ENCODE measurements at regions not wholly inside any gene's neighbourhood (a gene's known extent, or its start where the extent isn't known, plus 50 kb on each side); places are given as distances from the start of the nearest gene placed in this dataset.

DNA sequence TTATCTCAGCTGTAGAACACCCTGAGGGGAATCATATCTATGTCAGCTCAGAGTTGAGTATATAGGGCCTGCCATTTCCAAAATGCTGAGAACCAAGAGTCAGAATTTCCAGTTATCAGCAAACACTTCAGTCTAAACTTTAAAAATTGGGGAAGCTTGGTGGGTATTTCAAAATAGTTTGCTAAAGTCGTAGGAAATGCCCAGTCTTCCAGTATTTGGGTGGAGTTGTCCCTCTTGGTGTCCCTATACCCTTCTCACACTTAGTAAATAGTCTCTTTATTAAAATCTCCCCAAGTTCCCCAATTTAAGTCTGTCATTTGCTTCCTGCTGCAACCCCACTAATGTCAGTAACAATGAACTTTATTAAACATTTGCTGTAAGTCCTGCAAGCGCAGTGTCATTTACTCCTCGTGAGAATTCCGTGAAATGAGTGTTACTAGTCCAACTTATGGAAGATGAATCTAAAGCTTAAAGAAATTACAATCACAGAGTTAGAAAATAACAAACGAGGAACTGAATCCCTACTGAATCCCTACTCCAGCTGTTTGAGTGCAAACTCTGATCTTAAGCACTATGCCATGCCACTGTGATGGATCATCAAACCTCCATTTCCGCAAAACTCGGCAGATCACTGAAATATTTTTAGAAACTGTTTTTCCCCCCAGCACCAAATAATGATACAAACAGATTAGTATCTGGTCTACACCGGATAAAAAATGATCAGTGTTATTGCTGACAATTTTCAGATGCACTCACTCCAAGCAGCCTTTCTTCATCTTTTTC, 341.7 kb upstream of the PROK2 start:
- Histone ChIP-seq H3K4me1 (peaks cover 0 to 62% (median 41%) of the 10 kb centered on the region in 4 donors), H3K36me3 (no peaks in the 10 kb centered on the region), H3K27ac (no peak overlapping the region), H3K4me3 (no peak overlapping the region), H3K27me3 (no peaks in the 10 kb centered on the region), H3K9me3 (no peaks in the 10 kb centered on the region)
- DNase-seq = no peak
- intact Hi-C loops (cut with DNase I; ENCODE audit: low total_unique reads) = no loop called here
- TF ChIP-seq, protein P1, sequence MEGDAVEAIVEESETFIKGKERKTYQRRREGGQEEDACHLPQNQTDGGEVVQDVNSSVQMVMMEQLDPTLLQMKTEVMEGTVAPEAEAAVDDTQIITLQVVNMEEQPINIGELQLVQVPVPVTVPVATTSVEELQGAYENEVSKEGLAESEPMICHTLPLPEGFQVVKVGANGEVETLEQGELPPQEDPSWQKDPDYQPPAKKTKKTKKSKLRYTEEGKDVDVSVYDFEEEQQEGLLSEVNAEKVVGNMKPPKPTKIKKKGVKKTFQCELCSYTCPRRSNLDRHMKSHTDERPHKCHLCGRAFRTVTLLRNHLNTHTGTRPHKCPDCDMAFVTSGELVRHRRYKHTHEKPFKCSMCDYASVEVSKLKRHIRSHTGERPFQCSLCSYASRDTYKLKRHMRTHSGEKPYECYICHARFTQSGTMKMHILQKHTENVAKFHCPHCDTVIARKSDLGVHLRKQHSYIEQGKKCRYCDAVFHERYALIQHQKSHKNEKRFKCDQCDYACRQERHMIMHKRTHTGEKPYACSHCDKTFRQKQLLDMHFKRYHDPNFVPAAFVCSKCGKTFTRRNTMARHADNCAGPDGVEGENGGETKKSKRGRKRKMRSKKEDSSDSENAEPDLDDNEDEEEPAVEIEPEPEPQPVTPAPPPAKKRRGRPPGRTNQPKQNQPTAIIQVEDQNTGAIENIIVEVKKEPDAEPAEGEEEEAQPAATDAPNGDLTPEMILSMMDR (IDR thresholded peaks at IDR 0.05) = no peak

DNA sequence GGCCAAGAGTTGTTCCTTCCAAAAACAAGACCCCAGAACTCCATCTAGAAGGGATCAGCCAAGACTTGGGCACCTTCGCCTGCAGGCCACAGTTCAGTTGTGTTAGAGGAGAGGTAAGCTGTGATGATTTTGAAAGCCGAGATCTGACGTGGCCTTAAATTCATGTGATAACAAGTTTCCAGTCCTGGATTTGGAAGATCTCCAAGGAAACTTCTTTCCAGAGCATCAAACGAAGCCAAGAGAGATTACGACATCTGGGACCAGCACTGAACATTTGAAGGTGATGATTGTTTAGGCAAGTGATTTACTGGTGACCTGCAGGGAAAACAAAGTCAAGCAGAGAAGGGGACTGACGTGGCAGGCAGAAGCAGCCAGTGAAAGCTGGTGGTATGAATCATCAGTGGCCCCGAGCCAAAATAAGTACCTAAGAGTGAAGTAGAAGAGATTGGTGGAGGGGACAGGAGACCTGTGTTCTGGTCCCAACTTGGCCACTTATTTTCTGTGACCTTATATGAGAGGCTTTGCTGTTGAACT, 339.0 kb upstream of the PROK2 start:
- intact Hi-C loops (cut with DNase I; ENCODE audit: low total_unique reads) = no loop called here
- H3K36me3 ChIP-seq = no peaks in the 10 kb centered on the region
- peak; percentile 84 to 93 for DNase-seq
- TF ChIP-seq, protein P1 (IDR thresholded peaks at IDR 0.05) = no peak
- H3K9me3 ChIP-seq = no peaks in the 10 kb centered on the region
- H3K27ac ChIP-seq = peak overlapping the region; percentile 55 to 65
- H3K27me3 ChIP-seq = no peaks in the 10 kb centered on the region
- no peak overlapping the region for H3K4me3 ChIP-seq
- peaks cover 0 to 47% (median 30%) of the 10 kb centered on the region in 4 donors for H3K4me1 ChIP-seq

DNA sequence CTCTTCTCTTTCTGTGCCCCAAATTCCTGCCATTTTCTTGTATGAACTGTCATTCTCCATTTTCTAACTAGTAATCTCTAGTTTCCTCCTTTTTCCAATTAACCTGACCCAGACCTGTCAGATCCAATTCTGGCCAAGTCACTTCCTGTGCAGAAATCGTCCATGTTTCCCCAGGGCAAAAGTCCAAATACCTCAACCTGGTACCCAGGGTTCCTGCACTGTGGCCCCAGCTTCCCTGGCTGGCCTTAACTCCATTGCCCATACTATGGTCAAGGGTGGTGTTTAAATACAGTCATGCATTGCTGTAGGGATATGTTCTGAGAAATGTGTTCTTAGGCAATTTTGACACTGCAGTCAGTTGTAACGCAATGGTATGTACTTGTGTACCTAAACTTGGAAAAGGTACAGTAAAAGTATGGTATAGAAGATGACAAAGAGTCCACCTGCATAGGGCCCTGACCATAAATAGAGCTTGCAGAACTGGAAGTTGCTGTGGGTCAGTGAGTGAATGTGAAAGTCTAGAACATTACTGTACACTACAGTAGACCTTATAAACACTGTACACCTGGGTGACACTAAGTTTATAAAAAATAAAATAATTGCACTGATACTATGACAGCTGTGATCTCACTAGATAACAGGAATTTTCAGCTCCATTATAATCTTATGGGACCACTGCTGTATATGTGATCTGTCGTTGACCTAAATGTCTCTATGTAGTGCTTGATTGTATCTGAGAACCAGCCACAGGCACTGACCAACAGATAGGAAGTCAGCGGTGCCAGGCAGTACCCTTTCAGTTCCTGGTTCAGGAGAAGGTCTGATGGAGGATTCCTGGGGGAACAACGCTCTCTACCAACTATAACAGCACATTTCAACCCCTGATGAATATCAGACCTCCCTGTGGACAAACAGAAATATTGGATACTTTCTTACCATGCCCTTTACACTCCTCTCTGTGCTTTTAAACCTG, 336.1 kb upstream of the PROK2 start:
- peak overlapping the region in 1 of 2 donors; percentile 7 for H3K27ac ChIP-seq
- TF ChIP-seq, protein P1 (IDR thresholded peaks at IDR 0.05) = no peak
- H3K36me3 ChIP-seq = no peaks in the 10 kb centered on the region
- no peaks in the 10 kb centered on the region for H3K27me3 ChIP-seq
- intact Hi-C loops (cut with DNase I; ENCODE audit: low total_unique reads) = no loop called here
- H3K4me3 ChIP-seq = no peak overlapping the region
- H3K9me3 ChIP-seq = no peaks in the 10 kb centered on the region
- H3K4me1 ChIP-seq = peaks cover 0 to 37% (median 16%) of the 10 kb centered on the region in 4 donors
- no peak for DNase-seq

DNA sequence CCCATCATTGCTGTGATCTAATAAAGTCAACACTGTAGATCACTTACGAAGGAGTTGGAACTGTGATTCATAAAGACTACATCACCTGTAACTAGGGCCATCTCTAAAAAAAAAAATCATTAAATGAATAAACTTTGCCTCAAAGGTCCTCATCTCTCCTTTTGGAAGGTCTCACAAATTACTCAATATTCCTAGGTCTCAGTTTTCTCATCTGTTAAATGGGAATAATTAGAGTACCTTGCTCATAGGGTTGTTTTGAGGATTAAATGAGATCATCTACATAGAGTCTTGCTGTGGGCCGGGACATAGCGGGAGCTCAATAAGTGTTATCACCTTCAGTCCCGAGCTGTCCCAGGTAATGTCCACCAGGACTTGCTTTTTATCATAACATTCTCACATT, 335.1 kb upstream of the PROK2 start:
- Histone ChIP-seq H3K9me3 (no peaks in the 10 kb centered on the region), H3K27me3 (no peaks in the 10 kb centered on the region), H3K4me3 (no peak overlapping the region), H3K4me1 (peaks cover 0 to 40% (median 16%) of the 10 kb centered on the region in 4 donors), H3K36me3 (no peaks in the 10 kb centered on the region), H3K27ac (no peak overlapping the region)
- DNase-seq = no peak
- intact Hi-C loops (cut with DNase I; ENCODE audit: low total_unique reads) = no loop called here
- TF ChIP-seq, protein P1 (IDR thresholded peaks at IDR 0.05) = no peak

DNA sequence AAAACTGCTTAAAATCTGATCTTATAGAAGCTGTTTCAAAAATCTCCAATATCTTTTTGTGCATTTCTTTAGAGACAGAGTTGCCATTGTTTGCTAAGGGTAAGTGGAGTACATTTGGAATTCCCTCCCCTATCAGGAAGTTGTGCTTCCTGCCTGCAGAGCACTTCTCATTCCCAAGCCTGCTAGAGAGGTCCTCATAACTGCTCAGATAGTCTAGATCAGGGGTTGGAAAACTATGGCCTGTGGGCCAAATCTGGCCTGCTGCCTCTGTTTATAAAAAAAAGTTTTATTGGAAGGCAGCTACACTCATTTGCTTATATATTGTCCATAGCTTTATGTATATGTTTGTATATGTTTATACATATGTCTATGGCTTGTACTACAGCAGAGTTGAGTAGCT, 333.7 kb upstream of the PROK2 start:
- no peaks in the 10 kb centered on the region for H3K9me3 ChIP-seq
- DNase-seq = no peak

More for the DNA sequence above, 333.7 kb upstream of the PROK2 start:
- no peaks in the 10 kb centered on the region for H3K36me3 ChIP-seq
- intact Hi-C loops (cut with DNase I; ENCODE audit: low total_unique reads) = no loop called here
- peaks cover 0 to 42% (median 9%) of the 10 kb centered on the region in 4 donors for H3K4me1 ChIP-seq
- TF ChIP-seq, protein P1 (IDR thresholded peaks at IDR 0.05) = no peak
- H3K27me3 ChIP-seq = no peaks in the 10 kb centered on the region
- no peak overlapping the region for H3K27ac ChIP-seq
- H3K4me3 ChIP-seq = no peak overlapping the region

Measured in tibial artery (tissue), 4 donors.